22Rv1 (cell line): ENCODE measurements at regions not wholly inside any gene's neighbourhood (a gene's known extent, or its start where the extent isn't known, plus 50 kb on each side); places are given as distances from the start of the nearest gene placed in this dataset.

ENCODE experiments used
- ZFX ChIP-seq: fragments of 450-650 bp; IDR thresholded peaks from 2 replicates; pipeline ENCODE4 v1.6.1; 2017; ENCODE audit warnings: antibody characterized with exemption, borderline replicate concordance
- TF ChIP-seq, protein P1 (sequence below): fragments of 450-650 bp; IDR thresholded peaks from 2 replicates; pipeline ENCODE4 v1.5.1; 2017; ENCODE audit warnings: mild to moderate bottlenecking

DNA sequence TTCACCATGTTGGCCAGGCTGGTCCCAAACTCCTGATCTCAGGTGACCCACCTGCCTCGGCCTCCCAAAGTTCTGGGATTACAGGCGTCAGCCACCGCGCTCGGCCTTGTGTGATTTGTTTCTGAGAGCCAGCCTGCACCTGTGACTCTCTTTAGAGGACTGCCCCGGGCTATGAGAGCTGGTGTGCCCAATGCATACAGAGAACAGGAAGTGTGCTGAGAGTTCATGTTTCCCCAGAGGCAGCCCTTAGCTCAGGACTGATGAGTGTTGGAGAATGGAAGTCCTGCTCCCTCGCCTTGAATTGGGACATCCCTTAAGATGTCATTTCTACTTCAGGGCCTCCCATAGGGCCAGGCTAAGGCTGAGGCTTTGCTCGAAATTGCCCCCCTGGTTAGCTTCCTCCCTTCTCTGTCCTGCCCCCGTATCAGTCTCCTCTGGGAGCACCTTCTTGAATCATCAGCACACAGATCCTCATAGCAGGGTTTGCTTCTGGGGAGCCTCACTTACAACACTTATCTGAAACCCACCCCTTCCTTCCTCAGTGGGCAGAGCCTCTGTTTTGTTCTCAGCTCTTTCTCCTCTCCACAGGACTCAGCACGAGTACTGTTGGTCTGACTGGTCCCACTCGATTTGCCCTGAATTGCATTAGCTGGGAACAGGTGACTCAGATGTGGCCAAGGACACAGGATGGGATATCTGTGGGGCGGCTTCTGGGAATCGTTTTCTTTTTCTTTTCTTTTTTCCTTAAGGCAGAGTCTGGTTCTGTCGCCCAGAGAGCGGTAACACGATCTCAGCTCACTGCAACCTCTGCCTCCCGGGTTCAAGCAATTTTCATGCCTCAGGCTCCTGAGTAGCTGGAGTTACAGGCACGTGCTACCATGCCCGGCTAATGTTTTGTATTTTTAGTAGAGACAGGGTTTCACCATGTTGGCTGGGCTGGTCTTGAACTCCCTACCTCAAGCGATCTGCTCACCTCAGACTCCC, 80.1 kb downstream of the UBIAD1 start:
- TF ChIP-seq, protein P1, sequence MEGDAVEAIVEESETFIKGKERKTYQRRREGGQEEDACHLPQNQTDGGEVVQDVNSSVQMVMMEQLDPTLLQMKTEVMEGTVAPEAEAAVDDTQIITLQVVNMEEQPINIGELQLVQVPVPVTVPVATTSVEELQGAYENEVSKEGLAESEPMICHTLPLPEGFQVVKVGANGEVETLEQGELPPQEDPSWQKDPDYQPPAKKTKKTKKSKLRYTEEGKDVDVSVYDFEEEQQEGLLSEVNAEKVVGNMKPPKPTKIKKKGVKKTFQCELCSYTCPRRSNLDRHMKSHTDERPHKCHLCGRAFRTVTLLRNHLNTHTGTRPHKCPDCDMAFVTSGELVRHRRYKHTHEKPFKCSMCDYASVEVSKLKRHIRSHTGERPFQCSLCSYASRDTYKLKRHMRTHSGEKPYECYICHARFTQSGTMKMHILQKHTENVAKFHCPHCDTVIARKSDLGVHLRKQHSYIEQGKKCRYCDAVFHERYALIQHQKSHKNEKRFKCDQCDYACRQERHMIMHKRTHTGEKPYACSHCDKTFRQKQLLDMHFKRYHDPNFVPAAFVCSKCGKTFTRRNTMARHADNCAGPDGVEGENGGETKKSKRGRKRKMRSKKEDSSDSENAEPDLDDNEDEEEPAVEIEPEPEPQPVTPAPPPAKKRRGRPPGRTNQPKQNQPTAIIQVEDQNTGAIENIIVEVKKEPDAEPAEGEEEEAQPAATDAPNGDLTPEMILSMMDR = no peak
- no peak for TF ChIP-seq ZFX
